Epithelial cell of prostate (primary cell): ENCODE measurements at regions not wholly inside any gene's neighbourhood (a gene's known extent, or its start where the extent isn't known, plus 50 kb on each side); places are given as distances from the start of the nearest gene placed in this dataset.

Experiments
- DNase-seq: peaks from one replicate; pipeline ENCODE4 v3.0.0-alpha.2; 2011; ENCODE audit warnings: low read depth, low spot score
- H3K27ac ChIP-seq: fragments of 450-650 bp; 2 replicates; pipeline ENCODE4 v1.5.1; 2017; ENCODE audit warnings: mild to moderate bottlenecking

- DNase-seq = no peak
- no peak overlapping the region for H3K27ac ChIP-seq
Observed at GRCh38 chr6:143595251-143596036, 82.3 kb upstream of the PHACTR2 start.

- DNase-seq = no peak
- H3K27ac ChIP-seq = no peak overlapping the region
Observed at GRCh38 chr6:143594647-143595046, 83.1 kb upstream of the PHACTR2 start.

GRCh38 chr6:143592335-143592734, 80.8 kb upstream of the FUCA2 start:
- no peak overlapping the region for H3K27ac ChIP-seq
- DNase-seq = no peak

GRCh38 chr6:143591441-143591840, 79.9 kb upstream of the FUCA2 start:
- H3K27ac ChIP-seq = no peak overlapping the region
- DNase-seq = no peak

GRCh38 chr6:143589162-143589561, 77.6 kb upstream of the FUCA2 start:
- H3K27ac ChIP-seq = no peak overlapping the region
- no peak for DNase-seq

GRCh38 chr6:143586557-143586956, 75.0 kb upstream of the FUCA2 start:
- no peak overlapping the region for H3K27ac ChIP-seq

GRCh38 chr6:143585716-143586115, 74.2 kb upstream of the FUCA2 start:
- no peak for DNase-seq
- no peak overlapping the region for H3K27ac ChIP-seq

More at GRCh38 chr6:143586557-143586956, 75.0 kb upstream of the FUCA2 start:
- DNase-seq = no peak

- H3K27ac ChIP-seq = no peak overlapping the region
- no peak for DNase-seq
Observed at GRCh38 chr6:143585241-143585640, 73.7 kb upstream of the FUCA2 start.

- DNase-seq = no peak
Observed at GRCh38 chr6:143583542-143584327, 72.2 kb upstream of the FUCA2 start.

GRCh38 chr6:143581835-143582480, 70.4 kb upstream of the FUCA2 start:
- no peak for DNase-seq

More at GRCh38 chr6:143583542-143584327, 72.2 kb upstream of the FUCA2 start:
- no peak overlapping the region for H3K27ac ChIP-seq

GRCh38 chr6:143579703-143580102, 68.2 kb upstream of the FUCA2 start:
- DNase-seq = peak; percentile 29
- no peak overlapping the region for H3K27ac ChIP-seq

More at GRCh38 chr6:143581835-143582480, 70.4 kb upstream of the FUCA2 start:
- H3K27ac ChIP-seq = no peak overlapping the region

GRCh38 chr6:143578054-143578453, 66.5 kb upstream of the FUCA2 start:
- DNase-seq = no peak
- H3K27ac ChIP-seq = no peak overlapping the region

GRCh38 chr6:143575901-143576426, 64.4 kb upstream of the FUCA2 start:
- H3K27ac ChIP-seq = no peak overlapping the region
- DNase-seq = no peak

GRCh38 chr6:143575440-143575839, 63.9 kb upstream of the FUCA2 start:
- H3K27ac ChIP-seq = no peak overlapping the region
- DNase-seq = peak; percentile 29

GRCh38 chr6:143570147-143570853, 58.8 kb upstream of the FUCA2 start:
- no peak overlapping the region for H3K27ac ChIP-seq
- DNase-seq = no peak

GRCh38 chr6:143569040-143569439, 57.5 kb upstream of the FUCA2 start:
- DNase-seq = no peak
- H3K27ac ChIP-seq = no peak overlapping the region

GRCh38 chr6:143564484-143565017, 53.0 kb upstream of the FUCA2 start:
- H3K27ac ChIP-seq = no peak overlapping the region
- no peak for DNase-seq

- no peak for DNase-seq
- no peak overlapping the region for H3K27ac ChIP-seq
Observed at GRCh38 chr6:143562143-143562542, 50.6 kb upstream of the FUCA2 start.
